Tibial nerve (tissue), 4 donors: ENCODE measurements at regions not wholly inside any gene's neighbourhood (a gene's known extent, or its start where the extent isn't known, plus 50 kb on each side); places are given as distances from the start of the nearest gene placed in this dataset.

Source experiments
- DNase-seq, 2 donors: peaks; one replicate each; pipeline ENCODE4 v3.0.0-alpha.2; 2019; ENCODE audit warnings: low spot score in 2 of 2
- H3K27ac ChIP-seq, 4 donors: fragments of 200-600 bp; sonication (generic) in 3 of 4; one replicate each; pipeline ENCODE4 v1.5.1; 2017 to 2019; ENCODE audit warnings: mild to moderate bottlenecking in 1 of 4
- H3K27me3 ChIP-seq, 2 donors: fragments of 200-600 bp; sonication (generic) in 1 of 2; one replicate each; pipeline versions ENCODE4 v1.5.1 to v1.6.0; 2017 to 2019
- H3K36me3 ChIP-seq, 3 donors: fragments of 200-600 bp; sonication (generic); one replicate each; pipeline ENCODE4 v1.5.1; 2018 to 2019
- H3K4me1 ChIP-seq, 4 donors: fragments of 200-600 bp; sonication (generic) in 3 of 4; one replicate each; pipeline ENCODE4 v1.5.1; 2017 to 2019
- H3K4me3 ChIP-seq, 4 donors: fragments of 200-600 bp; sonication (generic) in 3 of 4; one replicate each; pipeline ENCODE4 v1.5.1; 2017 to 2019; ENCODE audit warnings: mild to moderate bottlenecking in 1 of 4, moderate library complexity in 1 of 4
- H3K9me3 ChIP-seq, 4 donors: fragments of 200-600 bp; sonication (generic) in 3 of 4; one replicate each; pipeline ENCODE4 v1.5.1; 2017 to 2019
- CTCF ChIP-seq, 5 experiments: fragments of 200-600 bp in 3 of 5; fragments of 450-650 bp in 2 of 5; sonication (generic) in 3 of 5; IDR thresholded peaks; one replicate each; pipeline ENCODE4 v1.5.1; 2016 to 2019; ENCODE audit warnings: antibody characterized with exemption in 5 of 5, mild to moderate bottlenecking in 3 of 5, moderate library complexity in 2 of 5
- EP300 ChIP-seq, 2 donors: sonication (generic); formaldehyde crosslinking; IDR thresholded peaks; one replicate each; pipeline ENCODE4 v1.6.1; 2017; ENCODE audit warnings: antibody characterized with exemption in 2 of 2, mild to moderate bottlenecking in 1 of 2
- POLR2A ChIP-seq, 2 donors: fragments of 450-650 bp; IDR thresholded peaks; one replicate each; pipeline ENCODE4 v1.6.1; 2017; ENCODE audit warnings: antibody characterized with exemption in 2 of 2, mild to moderate bottlenecking in 2 of 2, moderate library complexity in 2 of 2
- WGBS, 2 donors: methylation state at CpG; one replicate each; pipeline ENCODE4 v1.1.5; 2018; 5-methylcytosine and 5-hydroxymethylcytosine counted together

- Histone ChIP-seq H3K4me3 (no peak overlapping the region), H3K9me3 (no peaks in the 10 kb centered on the region), H3K27me3 (no peaks in the 10 kb centered on the region), H3K4me1 (no peaks in the 10 kb centered on the region), H3K27ac (no peak overlapping the region), H3K36me3 (no peaks in the 10 kb centered on the region)
- DNase-seq, result no peak
- 36 to 43% methylated on average over 3 of the region's 3 CpGs for WGBS, 2 donors
- TF ChIP-seq EP300 (IDR thresholded peaks at IDR 0.05), result no peak
- no peak for TF ChIP-seq CTCF (IDR thresholded peaks at IDR 0.05)
- no peak for TF ChIP-seq POLR2A (IDR thresholded peaks at IDR 0.05)
These were observed 54.0 kb upstream of the EGLN3 start for GRCh38 chr14:34004881-34005280.

- no peak overlapping the region for H3K27ac ChIP-seq
- TF ChIP-seq POLR2A (IDR thresholded peaks at IDR 0.05) (no peak), EP300 (IDR thresholded peaks at IDR 0.05) (no peak), CTCF (IDR thresholded peaks at IDR 0.05) (no peak)
These were observed 52.8 kb upstream of the EGLN3 start for GRCh38 chr14:34003691-34004090.

GRCh38 chr14:34003082-34003668 lies 52.3 kb upstream of the EGLN3 start:
- WGBS, 2 donors, result 56 to 62% methylated on average over 4 of the region's 4 CpGs
- no peaks in the 10 kb centered on the region for H3K4me1 ChIP-seq
- no peak overlapping the region for H3K4me3 ChIP-seq
- DNase-seq, result no peak
- no peaks in the 10 kb centered on the region for H3K27me3 ChIP-seq
- H3K36me3 ChIP-seq, result no peaks in the 10 kb centered on the region
- no peaks in the 10 kb centered on the region for H3K9me3 ChIP-seq
- TF ChIP-seq CTCF (IDR thresholded peaks at IDR 0.05) (no peak), EP300 (IDR thresholded peaks at IDR 0.05) (no peak)
- H3K27ac ChIP-seq, result no peak overlapping the region

More at GRCh38 chr14:34003691-34004090, 52.8 kb upstream of the EGLN3 start:
- Histone ChIP-seq H3K4me3 (no peak overlapping the region), H3K9me3 (no peaks in the 10 kb centered on the region), H3K4me1 (no peaks in the 10 kb centered on the region), H3K36me3 (no peaks in the 10 kb centered on the region), H3K27me3 (no peaks in the 10 kb centered on the region)
- DNase-seq, result no peak
- WGBS, 2 donors, result 57 to 59% methylated on average over 4 of the region's 4 CpGs
